CD14-positive monocyte (primary cell): ENCODE measurements at regions not wholly inside any gene's neighbourhood (a gene's known extent, or its start where the extent isn't known, plus 50 kb on each side); places are given as distances from the start of the nearest gene placed in this dataset.

Experiments
- DNase-seq, 3 donors: peaks; one replicate each; pipeline ENCODE4 v3.0.0-alpha.2; 2011 to 2022
- H2AFZ ChIP-seq: 2 replicates; pipeline ENCODE4 v1.6.0; 2012; ENCODE audit warnings: mild to moderate bottlenecking, low read depth, low read length, inconsistent platforms; ENCODE audit not compliant: insufficient read depth, poor library complexity, severe bottlenecking
- H3K27ac ChIP-seq, 2 donors: 1 replicate in 1 of 2; 2 replicates in 1 of 2; pipeline ENCODE4 v1.5.1; 2012 to 2013; ENCODE audit warnings: low read length in 2 of 2, control low read depth in 1 of 2, inconsistent platforms in 1 of 2, low read depth in 1 of 2, mild to moderate bottlenecking in 1 of 2
- H3K27me3 ChIP-seq, 2 donors: one replicate each; pipeline versions ENCODE4 v1.6.0 to v1.6.1; 2011 to 2013; ENCODE audit warnings: low read length in 2 of 2; ENCODE audit not compliant: control insufficient read depth in 2 of 2, insufficient read depth in 2 of 2
- H3K36me3 ChIP-seq, 2 donors: replicated peaks in 1 of 2; 1 replicate in 1 of 2; 2 replicates in 1 of 2; pipeline versions ENCODE4 v1.5.1 to v1.6.1; 2012 to 2013; ENCODE audit warnings: low read length in 2 of 2, control low read depth in 1 of 2, inconsistent platforms in 1 of 2, mild to moderate bottlenecking in 1 of 2; ENCODE audit not compliant: insufficient read depth in 2 of 2, control insufficient read depth in 1 of 2
- H3K4me1 ChIP-seq, 2 donors: 1 replicate in 1 of 2; 2 replicates in 1 of 2; pipeline versions ENCODE4 v1.5.1 to v1.6.1; 2012 to 2013; ENCODE audit warnings: low read length in 2 of 2, control low read depth in 1 of 2, inconsistent platforms in 1 of 2, mild to moderate bottlenecking in 1 of 2, moderate library complexity in 1 of 2; ENCODE audit not compliant: insufficient read depth in 2 of 2, control insufficient read depth in 1 of 2
- H3K4me2 ChIP-seq: replicated peaks from 2 replicates; pipeline ENCODE3; 2012; ENCODE audit warnings: low read length, moderate library complexity, mild to moderate bottlenecking; ENCODE audit not compliant: poor library complexity, severe bottlenecking; ENCODE audit errors: extremely low read depth
- H3K4me3 ChIP-seq, 3 experiments: fragments of 200-600 bp in 1 of 3; sonication (generic) in 1 of 3; replicated peaks in 1 of 3; 1 replicate in 2 of 3; 2 replicates in 1 of 3; pipeline ENCODE4 v1.5.1; 2011 to 2013; ENCODE audit warnings: low read length in 3 of 3, mild to moderate bottlenecking in 3 of 3, control low read depth in 2 of 3, low read depth in 2 of 3, inconsistent platforms in 1 of 3, moderate library complexity in 1 of 3
- H3K79me2 ChIP-seq: 2 replicates; pipeline ENCODE4 v1.6.0; 2012; ENCODE audit warnings: mild to moderate bottlenecking, control low read depth, inconsistent platforms, low read length, moderate library complexity; ENCODE audit not compliant: insufficient read depth
- H3K9ac ChIP-seq: 2 replicates; pipeline ENCODE4 v1.6.0; 2017; ENCODE audit warnings: low read length, mild to moderate bottlenecking; ENCODE audit not compliant: insufficient read depth, poor library complexity, severe bottlenecking
- H3K9me3 ChIP-seq, 2 donors: replicated peaks in 1 of 2; 1 replicate in 1 of 2; 2 replicates in 1 of 2; pipeline versions ENCODE4 v1.5.1 to v1.6.1; 2012 to 2013; ENCODE audit warnings: low read length in 2 of 2, control low read depth in 1 of 2; ENCODE audit not compliant: control insufficient read depth in 1 of 2, insufficient read depth in 1 of 2
- H4K20me1 ChIP-seq: 2 replicates; pipeline ENCODE4 v1.6.0; 2012; ENCODE audit warnings: mild to moderate bottlenecking, low read length, control low read depth, moderate library complexity; ENCODE audit not compliant: insufficient read depth
- H3K27ac Mint-ChIP-seq, 7 donors: one replicate each; pipeline ENCODE4 v1.8.0; 2020; ENCODE audit warnings: mild to moderate bottlenecking in 7 of 7, mixed read lengths in 7 of 7, moderate library complexity in 6 of 7, inconsistent platforms in 2 of 7
- H3K27me3 Mint-ChIP-seq, 3 donors: one replicate each; pipeline ENCODE4 v1.8.0; 2021 to 2022; ENCODE audit warnings: low read depth in 3 of 3, mild to moderate bottlenecking in 3 of 3, mixed read lengths in 3 of 3, moderate library complexity in 3 of 3, inconsistent platforms in 1 of 3
- H3K36me3 Mint-ChIP-seq, 2 donors: one replicate each; pipeline ENCODE4 v1.8.0; 2020; ENCODE audit warnings: mixed read lengths in 2 of 2, inconsistent platforms in 1 of 2, mild to moderate bottlenecking in 1 of 2
- H3K4me1 Mint-ChIP-seq: one replicate; pipeline ENCODE4 v1.8.0; 2020; ENCODE audit warnings: mild to moderate bottlenecking, mixed read lengths
- H3K4me3 Mint-ChIP-seq, 2 donors: one replicate each; pipeline ENCODE4 v1.8.0; 2020; ENCODE audit warnings: mild to moderate bottlenecking in 2 of 2, mixed read lengths in 2 of 2, moderate library complexity in 1 of 2
- H3K9me3 Mint-ChIP-seq, 7 donors: one replicate each; pipeline ENCODE4 v1.8.0; 2020 to 2022; ENCODE audit warnings: mixed read lengths in 7 of 7, mild to moderate bottlenecking in 6 of 7, moderate library complexity in 6 of 7, inconsistent platforms in 2 of 7
- WGBS: methylation state at CpG from one replicate; pipeline ENCODE4 v1.1.5; 2013; ENCODE audit warnings: missing lambda C conversion rate; ENCODE audit not compliant: insufficient coverage; 5-methylcytosine and 5-hydroxymethylcytosine counted together
- intact Hi-C, 2 donors: fragments of 100-400 bp; cut with micrococcal nuclease; formaldehyde crosslinking; loops; one replicate each; pipeline versions ENCODE4 v1.15.0 to v1.15.1; 2023
- TF ChIP-seq, protein P1 (sequence below): fragments of 200-600 bp; IDR thresholded peaks from one replicate; pipeline ENCODE4 v1.8.0; 2022; ENCODE audit warnings: antibody characterized with exemption, mild to moderate bottlenecking

DNA sequence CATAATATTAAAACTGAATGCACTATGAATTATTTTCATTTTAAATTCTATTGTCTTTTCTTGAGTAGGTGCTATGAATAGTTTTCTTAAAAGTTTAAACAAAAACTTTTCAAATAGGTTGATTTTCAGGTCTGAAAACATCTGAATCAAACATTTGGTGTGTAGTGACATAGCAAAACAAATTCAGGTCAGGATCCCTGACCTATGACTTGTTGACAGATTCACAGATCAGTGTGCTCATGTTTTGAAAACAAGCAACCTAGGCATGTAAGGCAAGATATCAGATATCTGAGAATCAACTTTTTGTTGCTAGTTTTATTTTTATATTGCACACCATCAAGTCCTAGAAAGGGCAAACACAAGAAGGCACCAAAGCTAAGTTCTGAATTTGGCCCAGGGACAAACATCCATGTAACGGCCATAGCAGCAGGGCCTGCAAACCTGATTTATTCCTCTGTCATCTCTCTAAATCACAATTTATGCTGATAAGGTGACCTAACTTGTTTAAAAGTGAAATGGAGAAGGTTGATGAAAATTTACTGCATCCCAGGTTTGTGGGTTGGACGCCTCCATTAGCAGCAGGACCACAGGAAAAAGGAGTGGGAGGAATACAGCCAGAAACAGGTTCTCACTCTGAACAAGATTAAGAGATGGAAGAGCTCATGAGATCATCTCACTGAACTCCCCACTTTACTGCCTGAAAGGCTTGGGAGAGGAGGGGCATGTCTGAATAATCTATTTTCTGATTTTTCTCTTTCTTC lies 337.7 kb downstream of the KCNRG start:
- no peaks in the 10 kb centered on the region for H3K27me3 ChIP-seq
- H3K4me1 ChIP-seq, result peaks cover 4 to 9% of the 10 kb centered on the region in 2 donors
- H3K4me3 ChIP-seq, result no peak overlapping the region
- H3K9me3 Mint-ChIP-seq, result peaks cover 0 to 2% (median 0%) of the 10 kb centered on the region in 7 donors
- TF ChIP-seq, protein P1, sequence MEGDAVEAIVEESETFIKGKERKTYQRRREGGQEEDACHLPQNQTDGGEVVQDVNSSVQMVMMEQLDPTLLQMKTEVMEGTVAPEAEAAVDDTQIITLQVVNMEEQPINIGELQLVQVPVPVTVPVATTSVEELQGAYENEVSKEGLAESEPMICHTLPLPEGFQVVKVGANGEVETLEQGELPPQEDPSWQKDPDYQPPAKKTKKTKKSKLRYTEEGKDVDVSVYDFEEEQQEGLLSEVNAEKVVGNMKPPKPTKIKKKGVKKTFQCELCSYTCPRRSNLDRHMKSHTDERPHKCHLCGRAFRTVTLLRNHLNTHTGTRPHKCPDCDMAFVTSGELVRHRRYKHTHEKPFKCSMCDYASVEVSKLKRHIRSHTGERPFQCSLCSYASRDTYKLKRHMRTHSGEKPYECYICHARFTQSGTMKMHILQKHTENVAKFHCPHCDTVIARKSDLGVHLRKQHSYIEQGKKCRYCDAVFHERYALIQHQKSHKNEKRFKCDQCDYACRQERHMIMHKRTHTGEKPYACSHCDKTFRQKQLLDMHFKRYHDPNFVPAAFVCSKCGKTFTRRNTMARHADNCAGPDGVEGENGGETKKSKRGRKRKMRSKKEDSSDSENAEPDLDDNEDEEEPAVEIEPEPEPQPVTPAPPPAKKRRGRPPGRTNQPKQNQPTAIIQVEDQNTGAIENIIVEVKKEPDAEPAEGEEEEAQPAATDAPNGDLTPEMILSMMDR, result no peak
- no peaks in the 10 kb centered on the region for H3K79me2 ChIP-seq
- no peak overlapping the region for H3K9ac ChIP-seq
- H3K27me3 Mint-ChIP-seq, result peaks cover 0 to 3% (median 0%) of the 10 kb centered on the region in 3 donors
- H3K4me3 Mint-ChIP-seq, result no peak overlapping the region
- DNase-seq, result no peak
- H3K36me3 ChIP-seq, result no peaks in the 10 kb centered on the region
- no peak overlapping the region for H3K27ac ChIP-seq
- no CpG with 5 or more reads among the region's 2 CpGs for WGBS
- no peaks in the 10 kb centered on the region for H4K20me1 ChIP-seq
- peaks cover 18% of the 10 kb centered on the region for H3K4me1 Mint-ChIP-seq
- no peak overlapping the region for H2AFZ ChIP-seq
- intact Hi-C loops, result no loop called here
- no peaks in the 10 kb centered on the region for H3K9me3 ChIP-seq
- no peak overlapping the region for H3K27ac Mint-ChIP-seq
- H3K36me3 Mint-ChIP-seq, result no peaks in the 10 kb centered on the region
- H3K4me2 ChIP-seq, result no peak overlapping the region

DNA sequence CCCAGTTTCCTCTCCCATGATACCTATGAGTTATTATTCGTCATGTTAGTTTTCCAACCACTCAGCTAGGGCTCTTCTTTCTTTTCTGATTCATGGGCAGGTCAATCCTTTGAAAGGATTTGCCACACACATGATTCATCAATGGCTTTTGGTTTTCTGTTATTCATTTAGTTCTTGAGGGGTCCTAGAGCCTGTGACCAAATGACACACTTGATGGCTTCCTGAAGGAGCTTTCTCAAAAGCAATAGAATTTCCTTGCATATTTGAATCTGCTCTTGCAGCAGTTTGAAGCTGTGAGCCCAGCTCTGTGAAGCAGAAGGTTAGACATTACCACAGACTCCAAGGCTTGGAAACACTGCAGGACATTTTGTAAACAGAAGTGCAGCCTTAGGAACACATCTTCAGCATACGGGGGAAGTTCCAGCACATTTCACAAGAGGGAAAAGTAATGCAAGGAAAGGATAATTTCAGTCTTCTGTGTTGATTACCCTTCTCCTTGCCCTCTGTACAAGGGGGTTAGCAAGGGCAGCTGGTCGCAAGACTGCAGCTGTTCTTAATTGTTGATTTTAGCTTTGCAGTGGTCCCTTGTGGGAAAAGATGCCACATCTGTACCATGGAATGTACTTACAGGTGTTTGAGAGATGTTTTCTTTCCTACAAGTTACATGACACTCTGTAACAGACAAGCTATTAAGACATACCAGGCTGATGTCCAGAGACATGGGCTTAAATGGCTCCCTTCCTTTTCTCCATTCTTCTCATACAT lies 338.6 kb downstream of the KCNRG start:
- H3K4me3 Mint-ChIP-seq, result no peak overlapping the region
- H3K4me1 ChIP-seq, result peaks cover 10 to 16% of the 10 kb centered on the region in 2 donors
- peak in 1 of 3 donors; percentile 17 for DNase-seq
- H3K4me3 ChIP-seq, result no peak overlapping the region
- H3K27ac ChIP-seq, result no peak overlapping the region
- peak overlapping the region; percentile 5 for H2AFZ ChIP-seq
- intact Hi-C loops, result no loop called here
- peaks cover 0 to 2% (median 0%) of the 10 kb centered on the region in 7 donors for H3K9me3 Mint-ChIP-seq
- no CpG with 5 or more reads among the region's 3 CpGs for WGBS
- H4K20me1 ChIP-seq, result no peaks in the 10 kb centered on the region
- H3K27me3 ChIP-seq, result no peaks in the 10 kb centered on the region
- H3K9ac ChIP-seq, result no peak overlapping the region
- TF ChIP-seq, protein P1, result no peak
- H3K36me3 Mint-ChIP-seq, result no peaks in the 10 kb centered on the region
- no peaks in the 10 kb centered on the region for H3K9me3 ChIP-seq
- H3K27ac Mint-ChIP-seq, result peak overlapping the region in 2 of 7 donors; percentile 18 to 24
- peaks cover 0 to 1% (median 0%) of the 10 kb centered on the region in 3 donors for H3K27me3 Mint-ChIP-seq
- peaks cover 27% of the 10 kb centered on the region for H3K4me1 Mint-ChIP-seq
- no peak overlapping the region for H3K4me2 ChIP-seq
- no peaks in the 10 kb centered on the region for H3K36me3 ChIP-seq
- H3K79me2 ChIP-seq, result no peaks in the 10 kb centered on the region
